ENCODE measurements at regions not wholly inside any gene's neighbourhood (a gene's known extent, or its start where the extent isn't known, plus 50 kb on each side); places are given as distances from the start of the nearest gene placed in this dataset.

DNA sequence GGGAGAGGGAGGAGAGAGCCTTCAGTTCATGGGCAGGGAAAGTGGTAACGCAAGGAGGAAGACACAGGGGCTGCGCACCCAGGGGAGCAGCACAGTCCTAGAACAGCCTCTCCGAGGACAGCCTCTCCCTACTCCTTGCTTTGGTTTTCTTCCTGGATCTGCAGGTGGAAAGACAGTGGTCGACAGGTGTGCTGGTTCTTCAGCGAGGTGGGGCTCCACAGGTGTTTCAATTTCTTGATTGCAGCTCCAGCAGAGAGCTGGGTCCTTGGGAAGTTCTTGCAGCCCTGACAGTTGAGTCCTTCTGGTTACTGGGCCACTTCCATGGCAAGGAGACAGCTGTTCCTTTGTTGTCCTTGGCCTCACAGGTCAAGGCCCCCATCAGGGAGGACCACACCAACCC lies 220.7 kb upstream of the NR2F2 start:
- H4K5ac ChIP-seq (ENCODE audit: low read length): no peak overlapping the region
- DNase-seq: no peak
- H2BK15ac ChIP-seq (replicated peaks; ENCODE audit: low read depth): no peak overlapping the region
- H3K23ac ChIP-seq (ENCODE audit: low read length): no peak overlapping the region
- no peak overlapping the region for H4K8ac ChIP-seq (ENCODE audit: low read depth, low read length)
- H3K79me1 ChIP-seq (ENCODE audit: low read length): no peaks in the 10 kb centered on the region
- H2BK120ac ChIP-seq (ENCODE audit: low read depth, low read length): no peak overlapping the region
- H2AK5ac ChIP-seq (ENCODE audit: low read length): no peak overlapping the region
- H3K27ac ChIP-seq (ENCODE audit: low read depth, low read length): no peak overlapping the region
- no peak overlapping the region for H3K56ac ChIP-seq (ENCODE audit: low read length)
- no peak overlapping the region for H3K9ac ChIP-seq (ENCODE audit: low read length)
- H3K27me3 ChIP-seq (ENCODE audit: insufficient read depth, low read length, poor library complexity): no peaks in the 10 kb centered on the region
- WGBS (ENCODE audit: extremely low coverage, insufficient coverage, low lambda C conversion rate): no CpG with 5 or more reads among the region's 5 CpGs
- H3K4me3 ChIP-seq (ENCODE audit: low read length): no peak overlapping the region
- H3K36me3 ChIP-seq (ENCODE audit: control insufficient read depth, insufficient read depth, low read length): no peaks in the 10 kb centered on the region
- H3K79me2 ChIP-seq (ENCODE audit: control insufficient read depth, insufficient read depth, low read length): no peaks in the 10 kb centered on the region
- no peak overlapping the region for H2BK5ac ChIP-seq (ENCODE audit: low read length)
- no peak overlapping the region for H3K18ac ChIP-seq (ENCODE audit: low read length)
- no peak overlapping the region for H3K4ac ChIP-seq (ENCODE audit: low read depth, low read length)
- H3K4me1 ChIP-seq (ENCODE audit: control insufficient read depth, low read depth, low read length): no peaks in the 10 kb centered on the region
- H3K4me2 ChIP-seq (ENCODE audit: low read length): no peak overlapping the region

- no peak overlapping the region for H3K4ac ChIP-seq (ENCODE audit: low read depth, low read length)
- WGBS (ENCODE audit: extremely low coverage, insufficient coverage, low lambda C conversion rate): no CpG with 5 or more reads among the region's 2 CpGs
- H3K4me2 ChIP-seq (ENCODE audit: low read length): no peak overlapping the region
- H3K4me1 ChIP-seq (ENCODE audit: control insufficient read depth, low read depth, low read length): no peaks in the 10 kb centered on the region
- no peaks in the 10 kb centered on the region for H3K79me2 ChIP-seq (ENCODE audit: control insufficient read depth, insufficient read depth, low read length)
- no peak overlapping the region for H3K23ac ChIP-seq (ENCODE audit: low read length)
- no peak overlapping the region for H3K18ac ChIP-seq (ENCODE audit: low read length)
- H4K8ac ChIP-seq (ENCODE audit: low read depth, low read length): no peak overlapping the region
- no peaks in the 10 kb centered on the region for H3K27me3 ChIP-seq (ENCODE audit: insufficient read depth, low read length, poor library complexity)
- no peak overlapping the region for H3K9ac ChIP-seq (ENCODE audit: low read length)
- no peak overlapping the region for H3K27ac ChIP-seq (ENCODE audit: low read depth, low read length)
- no peak for DNase-seq
- no peak overlapping the region for H2BK15ac ChIP-seq (replicated peaks; ENCODE audit: low read depth)
- H3K56ac ChIP-seq (ENCODE audit: low read length): no peak overlapping the region
- H3K36me3 ChIP-seq (ENCODE audit: control insufficient read depth, insufficient read depth, low read length): no peaks in the 10 kb centered on the region
- no peak overlapping the region for H2BK120ac ChIP-seq (ENCODE audit: low read depth, low read length)
- H2BK5ac ChIP-seq (ENCODE audit: low read length): no peak overlapping the region
- no peak overlapping the region for H4K5ac ChIP-seq (ENCODE audit: low read length)
- no peaks in the 10 kb centered on the region for H3K79me1 ChIP-seq (ENCODE audit: low read length)
- no peak overlapping the region for H2AK5ac ChIP-seq (ENCODE audit: low read length)
- H3K4me3 ChIP-seq (ENCODE audit: low read length): no peak overlapping the region
Observed at GRCh38 chr15:96112018-96112417, 218.5 kb upstream of the NR2F2 start.

DNA sequence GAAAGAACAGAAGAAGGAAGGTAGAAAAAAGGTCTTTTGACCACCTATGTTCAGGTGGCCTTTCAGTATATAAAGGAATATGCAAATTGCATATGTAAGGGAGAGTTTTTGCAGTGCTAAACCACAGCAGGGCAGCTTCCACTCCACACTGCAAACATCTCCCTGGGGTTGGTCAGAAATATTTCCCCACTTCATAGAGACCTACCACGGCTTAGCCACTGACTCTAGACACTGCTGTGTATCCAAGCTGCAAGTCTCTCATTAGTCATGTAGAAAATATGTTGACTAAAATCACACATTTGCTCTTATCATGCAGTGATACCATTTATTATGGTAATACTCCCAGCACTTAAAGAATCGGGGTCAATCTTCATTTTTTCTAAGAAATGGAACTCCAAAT lies 214.9 kb upstream of the NR2F2 start:
- no peak overlapping the region for H3K56ac ChIP-seq (ENCODE audit: low read length)
- H2AK5ac ChIP-seq (ENCODE audit: low read length): no peak overlapping the region
- H3K4me3 ChIP-seq (ENCODE audit: low read length): no peak overlapping the region
- no peak overlapping the region for H3K9ac ChIP-seq (ENCODE audit: low read length)
- H2BK120ac ChIP-seq (ENCODE audit: low read depth, low read length): no peak overlapping the region
- no peak overlapping the region for H2BK5ac ChIP-seq (ENCODE audit: low read length)
- no peaks in the 10 kb centered on the region for H3K27me3 ChIP-seq (ENCODE audit: insufficient read depth, low read length, poor library complexity)
- no peak for DNase-seq
- no peaks in the 10 kb centered on the region for H3K36me3 ChIP-seq (ENCODE audit: control insufficient read depth, insufficient read depth, low read length)
- H3K23ac ChIP-seq (ENCODE audit: low read length): no peak overlapping the region
- no peak overlapping the region for H3K4ac ChIP-seq (ENCODE audit: low read depth, low read length)
- H3K4me1 ChIP-seq (ENCODE audit: control insufficient read depth, low read depth, low read length): no peaks in the 10 kb centered on the region
- H3K4me2 ChIP-seq (ENCODE audit: low read length): no peak overlapping the region
- no peaks in the 10 kb centered on the region for H3K79me2 ChIP-seq (ENCODE audit: control insufficient read depth, insufficient read depth, low read length)
- H2BK15ac ChIP-seq (replicated peaks; ENCODE audit: low read depth): no peak overlapping the region
- no peak overlapping the region for H3K18ac ChIP-seq (ENCODE audit: low read length)
- H3K79me1 ChIP-seq (ENCODE audit: low read length): no peaks in the 10 kb centered on the region
- H4K8ac ChIP-seq (ENCODE audit: low read depth, low read length): no peak overlapping the region
- H3K27ac ChIP-seq (ENCODE audit: low read depth, low read length): no peak overlapping the region
- no CpG with 5 or more reads among the region's 2 CpGs for WGBS (ENCODE audit: extremely low coverage, insufficient coverage, low lambda C conversion rate)
- no peak overlapping the region for H4K5ac ChIP-seq (ENCODE audit: low read length)

GRCh38 chr15:96117270-96117669 lies 213.2 kb upstream of the NR2F2 start:
- Histone ChIP-seq H3K36me3 (ENCODE audit: control insufficient read depth, insufficient read depth, low read length) (no peaks in the 10 kb centered on the region), H2AK5ac (ENCODE audit: low read length) (no peak overlapping the region), H2BK15ac (replicated peaks; ENCODE audit: low read depth) (no peak overlapping the region)

GRCh38 chr15:96119734-96120133 lies 210.8 kb upstream of the NR2F2 start:
- no peak overlapping the region for H4K5ac ChIP-seq (ENCODE audit: low read length)
- H3K18ac ChIP-seq (ENCODE audit: low read length): no peak overlapping the region
- no CpG with 5 or more reads among the region's 12 CpGs for WGBS (ENCODE audit: extremely low coverage, insufficient coverage, low lambda C conversion rate)
- H4K8ac ChIP-seq (ENCODE audit: low read depth, low read length): no peak overlapping the region
- H3K4me3 ChIP-seq (ENCODE audit: low read length): no peak overlapping the region
- H3K27ac ChIP-seq (ENCODE audit: low read depth, low read length): no peak overlapping the region
- H2BK15ac ChIP-seq (replicated peaks; ENCODE audit: low read depth): no peak overlapping the region
- no peaks in the 10 kb centered on the region for H3K79me1 ChIP-seq (ENCODE audit: low read length)
- no peaks in the 10 kb centered on the region for H3K79me2 ChIP-seq (ENCODE audit: control insufficient read depth, insufficient read depth, low read length)
- H2BK5ac ChIP-seq (ENCODE audit: low read length): no peak overlapping the region
- H3K4ac ChIP-seq (ENCODE audit: low read depth, low read length): no peak overlapping the region
- no peak overlapping the region for H3K4me2 ChIP-seq (ENCODE audit: low read length)
- H2BK120ac ChIP-seq (ENCODE audit: low read depth, low read length): no peak overlapping the region
- H3K9ac ChIP-seq (ENCODE audit: low read length): no peak overlapping the region
- no peaks in the 10 kb centered on the region for H3K4me1 ChIP-seq (ENCODE audit: control insufficient read depth, low read depth, low read length)
- no peaks in the 10 kb centered on the region for H3K36me3 ChIP-seq (ENCODE audit: control insufficient read depth, insufficient read depth, low read length)
- no peaks in the 10 kb centered on the region for H3K27me3 ChIP-seq (ENCODE audit: insufficient read depth, low read length, poor library complexity)
- H3K23ac ChIP-seq (ENCODE audit: low read length): no peak overlapping the region
- no peak for DNase-seq
- no peak overlapping the region for H3K56ac ChIP-seq (ENCODE audit: low read length)
- no peak overlapping the region for H2AK5ac ChIP-seq (ENCODE audit: low read length)

More at GRCh38 chr15:96117270-96117669, 213.2 kb upstream of the NR2F2 start:
- H4K8ac ChIP-seq (ENCODE audit: low read depth, low read length): no peak overlapping the region
- H3K4me1 ChIP-seq (ENCODE audit: control insufficient read depth, low read depth, low read length): no peaks in the 10 kb centered on the region
- no peak overlapping the region for H2BK5ac ChIP-seq (ENCODE audit: low read length)
- H3K79me1 ChIP-seq (ENCODE audit: low read length): no peaks in the 10 kb centered on the region
- no peak overlapping the region for H2BK120ac ChIP-seq (ENCODE audit: low read depth, low read length)
- no peak overlapping the region for H3K4me2 ChIP-seq (ENCODE audit: low read length)
- H3K79me2 ChIP-seq (ENCODE audit: control insufficient read depth, insufficient read depth, low read length): no peaks in the 10 kb centered on the region
- H4K5ac ChIP-seq (ENCODE audit: low read length): no peak overlapping the region
- H3K4ac ChIP-seq (ENCODE audit: low read depth, low read length): no peak overlapping the region
- WGBS (ENCODE audit: extremely low coverage, insufficient coverage, low lambda C conversion rate): no CpG with 5 or more reads among the region's 4 CpGs
- no peak for DNase-seq
- no peak overlapping the region for H3K27ac ChIP-seq (ENCODE audit: low read depth, low read length)
- no peak overlapping the region for H3K56ac ChIP-seq (ENCODE audit: low read length)
- H3K9ac ChIP-seq (ENCODE audit: low read length): no peak overlapping the region
- no peak overlapping the region for H3K23ac ChIP-seq (ENCODE audit: low read length)
- H3K27me3 ChIP-seq (ENCODE audit: insufficient read depth, low read length, poor library complexity): no peaks in the 10 kb centered on the region
- no peak overlapping the region for H3K18ac ChIP-seq (ENCODE audit: low read length)
- no peak overlapping the region for H3K4me3 ChIP-seq (ENCODE audit: low read length)

GRCh38 chr15:96121086-96121920 lies 209.2 kb upstream of the NR2F2 start:
- H3K9ac ChIP-seq (ENCODE audit: low read length): no peak overlapping the region
- H2AK5ac ChIP-seq (ENCODE audit: low read length): no peak overlapping the region
- no peak overlapping the region for H3K18ac ChIP-seq (ENCODE audit: low read length)
- H2BK5ac ChIP-seq (ENCODE audit: low read length): no peak overlapping the region
- H3K27ac ChIP-seq (ENCODE audit: low read depth, low read length): no peak overlapping the region
- H4K8ac ChIP-seq (ENCODE audit: low read depth, low read length): no peak overlapping the region
- no peaks in the 10 kb centered on the region for H3K79me1 ChIP-seq (ENCODE audit: low read length)
- no peaks in the 10 kb centered on the region for H3K27me3 ChIP-seq (ENCODE audit: insufficient read depth, low read length, poor library complexity)
- H3K56ac ChIP-seq (ENCODE audit: low read length): no peak overlapping the region
- H3K36me3 ChIP-seq (ENCODE audit: control insufficient read depth, insufficient read depth, low read length): no peaks in the 10 kb centered on the region
- no peak overlapping the region for H3K4me2 ChIP-seq (ENCODE audit: low read length)
- H4K5ac ChIP-seq (ENCODE audit: low read length): no peak overlapping the region
- 100% methylated on average over 4 of the region's 12 CpGs for WGBS (ENCODE audit: extremely low coverage, insufficient coverage, low lambda C conversion rate)
- no peaks in the 10 kb centered on the region for H3K79me2 ChIP-seq (ENCODE audit: control insufficient read depth, insufficient read depth, low read length)
- no peak overlapping the region for H2BK15ac ChIP-seq (replicated peaks; ENCODE audit: low read depth)
- no peak overlapping the region for H2BK120ac ChIP-seq (ENCODE audit: low read depth, low read length)
- H3K4ac ChIP-seq (ENCODE audit: low read depth, low read length): no peak overlapping the region
- H3K23ac ChIP-seq (ENCODE audit: low read length): no peak overlapping the region
- H3K4me1 ChIP-seq (ENCODE audit: control insufficient read depth, low read depth, low read length): no peaks in the 10 kb centered on the region
- no peak overlapping the region for H3K4me3 ChIP-seq (ENCODE audit: low read length)
- no peak for DNase-seq
